ENCODE measurements at regions not wholly inside any gene's neighbourhood (a gene's known extent, or its start where the extent isn't known, plus 50 kb on each side); places are given as distances from the start of the nearest gene placed in this dataset.

DNA sequence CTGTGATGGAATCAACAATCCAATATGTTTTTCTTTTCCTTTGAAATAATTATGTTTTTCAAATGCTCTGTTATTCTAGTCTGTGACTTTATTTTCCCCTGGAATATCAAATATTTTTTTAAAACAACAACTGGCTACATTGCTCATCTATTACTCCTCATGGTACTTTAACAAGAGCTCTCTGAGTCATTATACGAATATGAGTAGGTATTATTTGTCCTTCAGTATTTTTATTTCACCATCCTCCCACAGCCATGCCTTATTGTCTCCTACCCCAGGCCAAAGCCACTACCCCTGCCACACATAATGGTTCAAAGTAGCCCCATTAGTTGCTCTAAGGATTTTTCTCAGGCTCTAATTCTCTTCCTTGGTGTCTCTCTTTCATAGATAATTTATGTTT is 1572.3 kb downstream of the CDH8 start:
- intact Hi-C loops (cut with DNase I; ENCODE audit: low total_unique reads): no loop called here
- H3K27ac ChIP-seq: no peak overlapping the region
- H3K4me3 ChIP-seq: no peak overlapping the region
- H3K4me1 ChIP-seq: no peaks in the 10 kb centered on the region
- no peaks in the 10 kb centered on the region for H3K9me3 ChIP-seq
- no peak for DNase-seq
- ATAC-seq: no peak
- no peaks in the 10 kb centered on the region for H3K27me3 ChIP-seq
- in situ Hi-C loops (cut with MboI; ENCODE audit: low sequenced_read_pairs in 4 of 4): no loop called here
- TF ChIP-seq, protein P1, sequence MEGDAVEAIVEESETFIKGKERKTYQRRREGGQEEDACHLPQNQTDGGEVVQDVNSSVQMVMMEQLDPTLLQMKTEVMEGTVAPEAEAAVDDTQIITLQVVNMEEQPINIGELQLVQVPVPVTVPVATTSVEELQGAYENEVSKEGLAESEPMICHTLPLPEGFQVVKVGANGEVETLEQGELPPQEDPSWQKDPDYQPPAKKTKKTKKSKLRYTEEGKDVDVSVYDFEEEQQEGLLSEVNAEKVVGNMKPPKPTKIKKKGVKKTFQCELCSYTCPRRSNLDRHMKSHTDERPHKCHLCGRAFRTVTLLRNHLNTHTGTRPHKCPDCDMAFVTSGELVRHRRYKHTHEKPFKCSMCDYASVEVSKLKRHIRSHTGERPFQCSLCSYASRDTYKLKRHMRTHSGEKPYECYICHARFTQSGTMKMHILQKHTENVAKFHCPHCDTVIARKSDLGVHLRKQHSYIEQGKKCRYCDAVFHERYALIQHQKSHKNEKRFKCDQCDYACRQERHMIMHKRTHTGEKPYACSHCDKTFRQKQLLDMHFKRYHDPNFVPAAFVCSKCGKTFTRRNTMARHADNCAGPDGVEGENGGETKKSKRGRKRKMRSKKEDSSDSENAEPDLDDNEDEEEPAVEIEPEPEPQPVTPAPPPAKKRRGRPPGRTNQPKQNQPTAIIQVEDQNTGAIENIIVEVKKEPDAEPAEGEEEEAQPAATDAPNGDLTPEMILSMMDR (IDR thresholded peaks at IDR 0.05 in 4 of 5, conservative IDR thresholded peaks at IDR 0.05 in 1 of 5): no peak
- no peak for TF ChIP-seq POLR2A (IDR thresholded peaks at IDR 0.05)
- no peaks in the 10 kb centered on the region for H3K36me3 ChIP-seq

DNA sequence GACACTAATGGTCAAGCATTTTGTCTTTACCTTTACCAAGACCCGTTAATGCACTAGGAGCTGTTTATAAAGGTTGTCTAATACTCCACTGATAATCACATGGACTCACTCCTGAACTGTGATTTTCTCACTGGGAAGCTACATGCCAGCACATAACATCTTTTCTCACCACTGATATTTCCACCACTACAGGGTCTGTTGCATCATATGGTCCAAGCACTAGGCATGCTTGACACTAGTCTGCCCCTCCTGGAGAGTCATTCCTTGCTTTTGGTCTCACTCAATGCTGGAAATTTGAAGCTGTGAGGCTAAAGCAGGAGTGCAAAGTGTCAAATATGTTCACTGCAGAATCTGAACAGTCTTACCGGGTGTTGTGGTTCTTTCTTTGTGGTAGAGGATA is 1576.8 kb downstream of the CDH8 start:
- no peak overlapping the region for H3K4me3 ChIP-seq
- no peaks in the 10 kb centered on the region for H3K36me3 ChIP-seq
- in situ Hi-C loops (cut with MboI; ENCODE audit: low sequenced_read_pairs in 4 of 4): no loop called here
- ATAC-seq (no peak), DNase-seq (no peak)
- no peak for TF ChIP-seq POLR2A (IDR thresholded peaks at IDR 0.05)
- TF ChIP-seq, protein P1 (IDR thresholded peaks at IDR 0.05 in 4 of 5, conservative IDR thresholded peaks at IDR 0.05 in 1 of 5): no peak
- intact Hi-C loops (cut with DNase I; ENCODE audit: low total_unique reads): no loop called here
- H3K27ac ChIP-seq: no peak overlapping the region
- no peaks in the 10 kb centered on the region for H3K9me3 ChIP-seq
- no peaks in the 10 kb centered on the region for H3K4me1 ChIP-seq
- no peaks in the 10 kb centered on the region for H3K27me3 ChIP-seq

DNA sequence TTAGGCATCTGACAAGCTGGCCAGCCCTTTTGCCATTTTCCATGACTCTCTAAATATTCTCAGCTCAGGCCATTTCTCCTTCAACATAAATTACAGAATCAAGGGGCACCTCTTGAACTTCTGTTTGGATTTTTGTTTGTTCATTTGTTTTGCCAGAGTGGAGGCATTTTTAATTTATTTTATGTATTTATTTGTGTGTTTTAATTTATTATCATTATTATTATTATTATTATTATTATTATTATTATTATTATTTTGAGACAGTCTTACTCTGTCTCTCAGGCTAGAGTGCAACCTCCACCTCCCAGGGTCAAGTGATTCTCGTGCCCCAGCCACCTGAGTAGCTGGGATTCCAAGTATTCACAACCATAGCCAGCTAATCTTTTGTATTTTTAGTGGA is 1578.0 kb downstream of the CDH8 start:
- Histone ChIP-seq H3K4me1 (no peaks in the 10 kb centered on the region), H3K27me3 (no peaks in the 10 kb centered on the region), H3K36me3 (no peaks in the 10 kb centered on the region), H3K27ac (no peak overlapping the region), H3K9me3 (no peaks in the 10 kb centered on the region), H3K4me3 (no peak overlapping the region)
- no peak for TF ChIP-seq POLR2A (IDR thresholded peaks at IDR 0.05)
- TF ChIP-seq, protein P1 (IDR thresholded peaks at IDR 0.05 in 4 of 5, conservative IDR thresholded peaks at IDR 0.05 in 1 of 5): no peak
- in situ Hi-C loops (cut with MboI; ENCODE audit: low sequenced_read_pairs in 4 of 4): no loop called here
- no peak for DNase-seq
- intact Hi-C loops (cut with DNase I; ENCODE audit: low total_unique reads): no loop called here
- no peak for ATAC-seq

DNA sequence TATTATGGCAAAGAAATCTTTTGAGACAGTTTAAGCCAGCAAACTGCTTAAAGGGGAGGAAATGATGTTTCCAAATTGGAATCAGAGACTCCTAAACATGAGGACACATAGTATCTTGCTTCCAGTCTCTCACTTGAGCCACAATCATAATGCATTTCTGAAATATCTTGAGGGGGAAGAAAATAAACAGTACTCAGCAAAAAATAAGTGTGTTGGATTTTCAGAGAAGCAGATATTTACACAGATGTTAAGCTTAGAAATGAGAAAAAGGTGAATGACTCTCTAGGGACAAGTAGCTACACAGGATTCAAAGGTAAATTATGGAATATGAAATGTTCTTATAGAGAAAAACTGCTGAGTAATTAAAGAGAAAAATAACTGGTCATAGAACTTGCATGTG is 1583.6 kb downstream of the CDH8 start:
- Histone ChIP-seq H3K36me3 (no peaks in the 10 kb centered on the region), H3K4me3 (no peak overlapping the region), H3K4me1 (no peaks in the 10 kb centered on the region), H3K9me3 (no peaks in the 10 kb centered on the region), H3K27ac (no peak overlapping the region), H3K27me3 (no peaks in the 10 kb centered on the region)
- intact Hi-C loops (cut with DNase I; ENCODE audit: low total_unique reads) (no loop called here), in situ Hi-C loops (cut with MboI; ENCODE audit: low sequenced_read_pairs in 4 of 4) (no loop called here)
- ATAC-seq: no peak
- no peak for DNase-seq
- no peak for TF ChIP-seq POLR2A (IDR thresholded peaks at IDR 0.05)
- TF ChIP-seq, protein P1 (IDR thresholded peaks at IDR 0.05 in 4 of 5, conservative IDR thresholded peaks at IDR 0.05 in 1 of 5): no peak

DNA sequence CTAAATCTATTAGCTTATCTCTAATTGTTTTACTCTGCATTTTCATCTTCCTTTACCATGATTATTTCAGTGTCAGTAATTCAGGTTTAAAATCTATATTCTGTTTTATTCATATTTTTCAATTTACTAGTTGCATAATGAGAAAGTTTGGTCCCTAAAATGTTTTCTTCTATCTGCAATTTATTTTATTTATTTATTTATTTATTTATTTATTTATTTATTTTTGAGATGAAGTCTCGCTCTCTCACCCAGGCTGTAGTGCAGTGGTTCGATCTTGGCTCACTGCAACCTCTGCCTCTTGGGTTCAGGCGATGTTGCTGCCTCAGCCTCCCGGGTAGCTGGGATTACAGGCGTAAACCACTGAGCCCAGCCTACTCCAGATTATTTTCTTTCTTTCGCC is 1597.3 kb downstream of the CDH8 start:
- intact Hi-C loops (cut with DNase I; ENCODE audit: low total_unique reads) (no loop called here), in situ Hi-C loops (cut with MboI; ENCODE audit: low sequenced_read_pairs in 4 of 4) (no loop called here)
- no peaks in the 10 kb centered on the region for H3K9me3 ChIP-seq
- H3K27me3 ChIP-seq: no peaks in the 10 kb centered on the region
- no peak overlapping the region for H3K27ac ChIP-seq
- no peaks in the 10 kb centered on the region for H3K4me1 ChIP-seq
- H3K36me3 ChIP-seq: no peaks in the 10 kb centered on the region
- no peak for TF ChIP-seq POLR2A (IDR thresholded peaks at IDR 0.05)
- TF ChIP-seq, protein P1 (IDR thresholded peaks at IDR 0.05 in 4 of 5, conservative IDR thresholded peaks at IDR 0.05 in 1 of 5): no peak
- ATAC-seq (no peak), DNase-seq (no peak)
- no peak overlapping the region for H3K4me3 ChIP-seq
